IPS-18a (cell line): ENCODE measurements at regions not wholly inside any gene's neighbourhood (a gene's known extent, or its start where the extent isn't known, plus 50 kb on each side); places are given as distances from the start of the nearest gene placed in this dataset.

Experiments
- H3K27ac ChIP-seq: one replicate; pipeline ENCODE4 v1.5.1; 2013; ENCODE audit warnings: low read length
- H3K27me3 ChIP-seq: one replicate; pipeline ENCODE4 v1.6.1; 2013; ENCODE audit warnings: mild to moderate bottlenecking, low read length; ENCODE audit not compliant: control insufficient read depth, insufficient read depth
- H3K36me3 ChIP-seq: one replicate; pipeline ENCODE4 v1.6.1; 2013; ENCODE audit warnings: low read depth, low read length; ENCODE audit not compliant: control insufficient read depth
- H3K4me1 ChIP-seq: one replicate; pipeline ENCODE4 v1.6.1; 2013; ENCODE audit warnings: low read depth, low read length; ENCODE audit not compliant: control insufficient read depth
- H3K4me3 ChIP-seq: one replicate; pipeline ENCODE4 v1.5.1; 2013; ENCODE audit warnings: low read length
- H3K9ac ChIP-seq: one replicate; pipeline ENCODE4 v1.6.1; 2013; ENCODE audit warnings: mild to moderate bottlenecking, low read length, moderate library complexity
- H3K9me3 ChIP-seq: one replicate; pipeline ENCODE4 v1.6.1; 2013; ENCODE audit warnings: low read depth, low read length; ENCODE audit not compliant: control insufficient read depth

- Histone ChIP-seq H3K9me3 (no peaks in the 10 kb centered on the region), H3K27ac (no peak overlapping the region), H3K9ac (no peak overlapping the region)
Observed at GRCh38 chr2:160870729-160871465, 289.3 kb upstream of the TANK start.

GRCh38 chr2:160871953-160872352 lies 288.3 kb upstream of the TANK start:
- Histone ChIP-seq H3K4me3 (no peak overlapping the region), H3K9me3 (no peaks in the 10 kb centered on the region), H3K27ac (no peak overlapping the region), H3K36me3 (no peaks in the 10 kb centered on the region), H3K27me3 (no peaks in the 10 kb centered on the region), H3K9ac (no peak overlapping the region), H3K4me1 (no peaks in the 10 kb centered on the region)

More at GRCh38 chr2:160870729-160871465, 289.3 kb upstream of the TANK start:
- Histone ChIP-seq H3K36me3 (no peaks in the 10 kb centered on the region), H3K4me1 (no peaks in the 10 kb centered on the region), H3K4me3 (no peak overlapping the region), H3K27me3 (no peaks in the 10 kb centered on the region)

- H3K27me3 ChIP-seq: no peaks in the 10 kb centered on the region
- H3K36me3 ChIP-seq: no peaks in the 10 kb centered on the region
- H3K9me3 ChIP-seq: no peaks in the 10 kb centered on the region
- H3K9ac ChIP-seq: no peak overlapping the region
- H3K27ac ChIP-seq: no peak overlapping the region
- H3K4me1 ChIP-seq: no peaks in the 10 kb centered on the region
- no peak overlapping the region for H3K4me3 ChIP-seq
Observed at GRCh38 chr2:160876029-160876428, 284.2 kb upstream of the TANK start.

- Histone ChIP-seq H3K9me3 (no peaks in the 10 kb centered on the region), H3K4me1 (no peaks in the 10 kb centered on the region), H3K9ac (no peak overlapping the region), H3K27ac (no peak overlapping the region), H3K27me3 (no peaks in the 10 kb centered on the region), H3K36me3 (no peaks in the 10 kb centered on the region), H3K4me3 (no peak overlapping the region)
Observed at GRCh38 chr2:160876765-160877164, 283.5 kb upstream of the TANK start.

- no peaks in the 10 kb centered on the region for H3K9me3 ChIP-seq
- no peak overlapping the region for H3K9ac ChIP-seq
- no peaks in the 10 kb centered on the region for H3K27me3 ChIP-seq
- no peak overlapping the region for H3K27ac ChIP-seq
- H3K4me3 ChIP-seq: no peak overlapping the region
- no peaks in the 10 kb centered on the region for H3K36me3 ChIP-seq
- H3K4me1 ChIP-seq: no peaks in the 10 kb centered on the region
Observed at GRCh38 chr2:160878618-160879017, 281.6 kb upstream of the TANK start.

- Histone ChIP-seq H3K9me3 (no peaks in the 10 kb centered on the region), H3K27me3 (no peaks in the 10 kb centered on the region), H3K36me3 (no peaks in the 10 kb centered on the region), H3K4me3 (no peak overlapping the region), H3K27ac (no peak overlapping the region), H3K4me1 (no peaks in the 10 kb centered on the region), H3K9ac (no peak overlapping the region)
Observed at GRCh38 chr2:160882906-160883305, 277.3 kb upstream of the TANK start.

GRCh38 chr2:160884056-160884455 lies 276.2 kb upstream of the TANK start:
- Histone ChIP-seq H3K4me1 (no peaks in the 10 kb centered on the region), H3K4me3 (no peak overlapping the region), H3K27me3 (no peaks in the 10 kb centered on the region), H3K9ac (no peak overlapping the region), H3K9me3 (no peaks in the 10 kb centered on the region), H3K36me3 (no peaks in the 10 kb centered on the region), H3K27ac (no peak overlapping the region)

GRCh38 chr2:160889439-160890170 lies 270.6 kb upstream of the TANK start:
- Histone ChIP-seq H3K27ac (no peak overlapping the region), H3K4me3 (no peak overlapping the region), H3K4me1 (no peaks in the 10 kb centered on the region), H3K27me3 (no peaks in the 10 kb centered on the region), H3K9ac (no peak overlapping the region), H3K9me3 (no peaks in the 10 kb centered on the region), H3K36me3 (no peaks in the 10 kb centered on the region)

GRCh38 chr2:160890667-160891352 lies 269.4 kb upstream of the TANK start:
- no peaks in the 10 kb centered on the region for H3K4me1 ChIP-seq
- H3K4me3 ChIP-seq: no peak overlapping the region
- no peaks in the 10 kb centered on the region for H3K36me3 ChIP-seq
- H3K9ac ChIP-seq: no peak overlapping the region
- no peak overlapping the region for H3K27ac ChIP-seq
- H3K9me3 ChIP-seq: peaks cover 2% of the 10 kb centered on the region
- H3K27me3 ChIP-seq: no peaks in the 10 kb centered on the region

- H3K36me3 ChIP-seq: no peaks in the 10 kb centered on the region
Observed at GRCh38 chr2:160891353-160891740, 268.9 kb upstream of the TANK start.

GRCh38 chr2:160892204-160892603 lies 268.0 kb upstream of the TANK start:
- H3K27ac ChIP-seq: no peak overlapping the region
- H3K9ac ChIP-seq: no peak overlapping the region
- H3K9me3 ChIP-seq: peaks cover 5% of the 10 kb centered on the region
- no peaks in the 10 kb centered on the region for H3K27me3 ChIP-seq
- H3K4me3 ChIP-seq: no peak overlapping the region
- H3K36me3 ChIP-seq: no peaks in the 10 kb centered on the region
- H3K4me1 ChIP-seq: no peaks in the 10 kb centered on the region

More at GRCh38 chr2:160891353-160891740, 268.9 kb upstream of the TANK start:
- peaks cover 5% of the 10 kb centered on the region for H3K9me3 ChIP-seq
- no peak overlapping the region for H3K4me3 ChIP-seq
- H3K27me3 ChIP-seq: no peaks in the 10 kb centered on the region
- no peaks in the 10 kb centered on the region for H3K4me1 ChIP-seq
- H3K27ac ChIP-seq: no peak overlapping the region
- H3K9ac ChIP-seq: no peak overlapping the region
